Stimulated activated effector memory CD8-positive, alpha-beta T cell treated with anti-CD3 and anti-CD28 coated beads, Interleukin-12 subunit alpha, Interleukin-12 subunit beta, amount 100 ng/mL, for 72 hours (primary cell): ENCODE measurements at regions not wholly inside any gene's neighbourhood (a gene's known extent, or its start where the extent isn't known, plus 50 kb on each side); places are given as distances from the start of the nearest gene placed in this dataset.

ENCODE experiments used
- ATAC-seq: fragments of 150-1000 bp; cut with Tn5 transposase; 2 replicates; pipeline ENCODE4 v1.10.0; 2021
- DNase-seq, 2 donors: peaks; one replicate each; pipeline ENCODE4 v3.0.0; 2021 to 2022; ENCODE audit warnings: low spot score in 2 of 2
- H3K27ac Mint-ChIP-seq: one replicate; pipeline ENCODE4 v1.8.0; 2022; ENCODE audit warnings: mild to moderate bottlenecking, mixed read lengths
- H3K36me3 Mint-ChIP-seq: one replicate; pipeline ENCODE4 v1.8.0; 2022; ENCODE audit warnings: mild to moderate bottlenecking, mixed read lengths
- H3K4me1 Mint-ChIP-seq: one replicate; pipeline ENCODE4 v1.8.0; 2022; ENCODE audit warnings: mixed read lengths
- H3K4me3 Mint-ChIP-seq: one replicate; pipeline ENCODE4 v1.8.0; 2022; ENCODE audit warnings: mild to moderate bottlenecking, mixed read lengths
- H3K9me3 Mint-ChIP-seq: one replicate; pipeline ENCODE4 v1.8.0; 2022; ENCODE audit warnings: mixed read lengths

DNA sequence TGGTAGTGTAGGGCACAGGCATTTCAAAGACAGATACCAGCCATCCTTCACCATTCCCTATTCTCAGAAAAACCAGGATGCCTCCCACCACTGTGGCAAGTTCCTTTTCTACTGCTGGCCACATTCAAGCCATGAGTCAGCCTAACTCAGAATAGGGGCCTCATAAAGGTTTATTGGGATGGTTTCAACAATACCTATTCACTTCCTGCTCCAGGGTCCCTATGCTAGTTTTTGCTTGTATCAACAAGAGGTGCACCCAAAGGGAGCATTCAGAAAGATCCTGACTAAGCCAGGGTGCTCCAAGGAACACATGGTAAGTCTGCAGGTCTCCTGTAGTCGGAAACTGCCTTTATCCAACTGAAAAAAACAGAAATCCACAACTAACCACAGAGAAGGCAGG, 76.9 kb upstream of the EGR2 start:
- Mint-ChIP-seq H3K27ac (no peak overlapping the region), H3K36me3 (no peaks in the 10 kb centered on the region), H3K9me3 (no peaks in the 10 kb centered on the region), H3K4me1 (peaks cover 7% of the 10 kb centered on the region), H3K4me3 (no peak overlapping the region)
- no peak for ATAC-seq
- no peak for DNase-seq

- no peak for DNase-seq
- Mint-ChIP-seq H3K27ac (no peak overlapping the region), H3K36me3 (no peaks in the 10 kb centered on the region), H3K9me3 (no peaks in the 10 kb centered on the region), H3K4me1 (peaks cover 7% of the 10 kb centered on the region), H3K4me3 (no peak overlapping the region)
- no peak for ATAC-seq
Measured at GRCh38 chr10:62890395-62890794, 74.2 kb upstream of the EGR2 start.

DNA sequence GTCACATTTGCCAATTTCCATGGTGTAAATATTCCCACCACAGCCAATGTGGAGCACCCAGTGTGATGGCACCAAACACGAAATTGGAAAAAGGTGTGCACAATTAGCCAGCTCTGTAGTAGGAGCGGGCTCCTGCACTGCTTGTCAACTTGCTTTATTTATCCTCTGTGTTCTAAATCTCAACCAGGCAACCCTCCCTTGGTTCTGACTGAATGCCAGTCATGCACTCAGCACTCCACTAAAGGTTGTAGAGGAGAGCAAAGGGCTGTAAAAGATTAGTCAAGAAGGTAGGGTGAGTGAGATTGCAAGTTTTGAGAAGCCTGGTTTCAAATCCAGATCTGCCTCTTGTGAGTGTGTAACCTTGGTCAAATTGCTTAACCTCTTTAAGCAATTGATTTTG, 71.5 kb upstream of the EGR2 start:
- H3K36me3 Mint-ChIP-seq, result no peaks in the 10 kb centered on the region
- no peaks in the 10 kb centered on the region for H3K9me3 Mint-ChIP-seq
- no peak overlapping the region for H3K27ac Mint-ChIP-seq
- DNase-seq, result no peak
- peaks cover 2% of the 10 kb centered on the region for H3K4me1 Mint-ChIP-seq
- ATAC-seq, result peak; percentile 31
- H3K4me3 Mint-ChIP-seq, result no peak overlapping the region

- DNase-seq (no peak), ATAC-seq (no peak)
- Mint-ChIP-seq H3K4me1 (no peaks in the 10 kb centered on the region), H3K36me3 (no peaks in the 10 kb centered on the region), H3K27ac (no peak overlapping the region), H3K9me3 (no peaks in the 10 kb centered on the region), H3K4me3 (no peak overlapping the region)
Measured at GRCh38 chr10:62885684-62886461, 69.7 kb upstream of the EGR2 start.

DNA sequence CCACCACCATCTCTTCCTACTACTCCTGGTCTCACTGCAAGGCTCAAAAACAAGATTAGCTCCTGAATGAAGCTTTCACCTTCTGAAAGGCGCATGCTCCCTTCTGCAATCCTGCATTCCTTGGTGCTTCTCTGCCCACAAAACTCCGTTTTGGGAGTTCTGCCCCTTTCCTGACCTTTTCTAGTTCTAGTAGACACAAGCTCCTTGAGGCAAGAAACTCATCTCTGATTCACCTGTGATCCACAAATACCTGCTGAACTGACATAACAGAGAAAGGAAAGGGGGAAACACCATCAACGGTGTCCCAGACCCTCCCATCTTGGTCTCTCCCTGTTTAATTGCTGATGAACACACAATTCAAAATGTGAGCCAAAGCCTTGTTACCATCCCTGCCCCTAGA, 64.0 kb upstream of the EGR2 start:
- Mint-ChIP-seq H3K36me3 (no peaks in the 10 kb centered on the region), H3K4me1 (no peaks in the 10 kb centered on the region), H3K4me3 (no peak overlapping the region), H3K9me3 (no peaks in the 10 kb centered on the region), H3K27ac (no peak overlapping the region)
- ATAC-seq (no peak), DNase-seq (no peak)

DNA sequence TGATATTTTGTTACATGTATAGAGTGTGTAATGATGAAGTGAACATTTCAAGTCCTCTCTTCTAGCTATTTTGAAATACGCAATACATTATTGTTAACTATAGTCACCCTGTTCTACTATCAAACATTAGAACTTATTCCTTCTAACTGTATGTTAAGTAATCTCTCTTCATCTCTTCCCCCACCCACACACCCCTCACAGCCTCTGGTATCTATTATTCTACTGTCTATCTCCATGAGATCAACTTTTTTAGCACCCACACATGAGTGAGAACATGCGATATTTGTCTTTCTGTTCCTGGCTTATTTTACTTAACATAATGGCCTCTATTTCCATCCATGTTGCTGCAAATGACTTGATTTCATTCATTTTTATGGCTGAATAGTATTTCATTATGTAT, 57.7 kb upstream of the EGR2 start:
- Mint-ChIP-seq H3K27ac (no peak overlapping the region), H3K4me1 (peaks cover 34% of the 10 kb centered on the region), H3K36me3 (peaks cover 5% of the 10 kb centered on the region), H3K4me3 (no peak overlapping the region), H3K9me3 (peaks cover 3% of the 10 kb centered on the region)
- ATAC-seq, result no peak
- no peak for DNase-seq

- Mint-ChIP-seq H3K4me3 (peak overlapping the region; percentile 40), H3K4me1 (peaks cover 40% of the 10 kb centered on the region), H3K9me3 (peaks cover 3% of the 10 kb centered on the region), H3K27ac (peak overlapping the region; percentile 86), H3K36me3 (peaks cover 5% of the 10 kb centered on the region)
- DNase-seq (peak in 1 of 2 donors; percentile 61), ATAC-seq (peak; percentile 92)
Measured at GRCh38 chr10:62870866-62871265, 54.7 kb upstream of the EGR2 start.

- Mint-ChIP-seq H3K9me3 (peaks cover 3% of the 10 kb centered on the region), H3K36me3 (peaks cover 5% of the 10 kb centered on the region)
Measured at GRCh38 chr10:62869958-62870357, 53.8 kb upstream of the EGR2 start.

GRCh38 chr10:62866941-62867340, 50.8 kb upstream of the EGR2 start:
- DNase-seq, result no peak
- Mint-ChIP-seq H3K9me3 (peaks cover 8% of the 10 kb centered on the region), H3K27ac (no peak overlapping the region), H3K36me3 (peaks cover 5% of the 10 kb centered on the region), H3K4me1 (peaks cover 43% of the 10 kb centered on the region), H3K4me3 (no peak overlapping the region)
- ATAC-seq, result no peak

More at GRCh38 chr10:62869958-62870357, 53.8 kb upstream of the EGR2 start:
- Mint-ChIP-seq H3K4me3 (no peak overlapping the region), H3K4me1 (peaks cover 40% of the 10 kb centered on the region), H3K27ac (peak overlapping the region; percentile 86)
- ATAC-seq, result peak; percentile 93
- DNase-seq, result no peak

GRCh38 chr10:62866451-62866850, 50.3 kb upstream of the EGR2 start:
- H3K9me3 Mint-ChIP-seq, result peaks cover 7% of the 10 kb centered on the region
- peaks cover 5% of the 10 kb centered on the region for H3K36me3 Mint-ChIP-seq
- peaks cover 44% of the 10 kb centered on the region for H3K4me1 Mint-ChIP-seq
- no peak overlapping the region for H3K4me3 Mint-ChIP-seq
- H3K27ac Mint-ChIP-seq, result no peak overlapping the region
- ATAC-seq (no peak), DNase-seq (no peak)
